CD4-positive, alpha-beta T cell treated with Interleukin-4 for 1 hour (primary cell): ENCODE measurements at regions not wholly inside any gene's neighbourhood (a gene's known extent, or its start where the extent isn't known, plus 50 kb on each side); places are given as distances from the start of the nearest gene placed in this dataset.
A peak's percentile ranks its signal among the peaks of the same experiment; 100 is the strongest.
"Not testable (repeated sequence)": the region's sequence is repeated elsewhere in the genome, so short reads cannot be mapped to it uniquely, and the experiment has no call there.

Experiments used
- DNase-seq, 2 donors: peaks; one replicate each; pipeline ENCODE4 v3.0.0-alpha.2; 2020 to 2022

- no peak for DNase-seq
Observed at GRCh38 chr1:104028416-104029035, 278.8 kb downstream of the AMY1C start.

- DNase-seq = no peak
Observed at GRCh38 chr1:104029456-104029970, 279.8 kb downstream of the AMY1C start.

GRCh38 chr1:104056786-104057185, 307.1 kb downstream of the AMY1C start:
- no peak for DNase-seq

- DNase-seq = peak in 1 of 2 donors; percentile 2
Observed at GRCh38 chr1:104057219-104057898, 307.7 kb downstream of the AMY1C start.

GRCh38 chr1:104061637-104062036, 311.9 kb downstream of the AMY1C start:
- not testable (repeated sequence) for DNase-seq

GRCh38 chr1:104064399-104064798, 314.7 kb downstream of the AMY1C start:
- DNase-seq = no peak

- DNase-seq = no peak
Observed at GRCh38 chr1:104072915-104073371, 323.2 kb downstream of the AMY1C start.

GRCh38 chr1:104073463-104073902, 323.8 kb downstream of the AMY1C start:
- no peak for DNase-seq

GRCh38 chr1:104082221-104082620, 332.5 kb downstream of the AMY1C start:
- DNase-seq = no peak

- DNase-seq = no peak
Observed at GRCh38 chr1:104084380-104084779, 334.7 kb downstream of the AMY1C start.

- DNase-seq = no peak
Observed at GRCh38 chr1:104092698-104093097, 343.0 kb downstream of the AMY1C start.

- DNase-seq = no peak
Observed at GRCh38 chr1:104098837-104099236, 349.1 kb downstream of the AMY1C start.

GRCh38 chr1:104100115-104100514, 350.4 kb downstream of the AMY1C start:
- DNase-seq = no peak

GRCh38 chr1:104105465-104105864, 355.8 kb downstream of the AMY1C start:
- DNase-seq = no peak

GRCh38 chr1:104120525-104120924, 370.8 kb downstream of the AMY1C start:
- no peak for DNase-seq

GRCh38 chr1:104121271-104121670, 371.6 kb downstream of the AMY1C start:
- DNase-seq = no peak

GRCh38 chr1:104125266-104125665, 375.6 kb downstream of the AMY1C start:
- no peak for DNase-seq

- no peak for DNase-seq
Observed at GRCh38 chr1:104125970-104126369, 376.3 kb downstream of the AMY1C start.

- DNase-seq = no peak
Observed at GRCh38 chr1:104132382-104132973, 382.8 kb downstream of the AMY1C start.

GRCh38 chr1:104135036-104135435, 385.3 kb downstream of the AMY1C start:
- not testable (repeated sequence) for DNase-seq

GRCh38 chr1:104136621-104137020, 386.9 kb downstream of the AMY1C start:
- no peak for DNase-seq

GRCh38 chr1:104156738-104157137, 407.0 kb downstream of the AMY1C start:
- DNase-seq = no peak

- no peak for DNase-seq
Observed at GRCh38 chr1:104163912-104164476, 414.3 kb downstream of the AMY1C start.
